NCI-H128 (cell line): ENCODE measurements at regions not wholly inside any gene's neighbourhood (a gene's known extent, or its start where the extent isn't known, plus 50 kb on each side); places are given as distances from the start of the nearest gene placed in this dataset.

ENCODE experiments used
- DNase-seq: peaks from one replicate; lab custom pipeline; 2025; ENCODE audit not compliant: unreplicated experiment; lab: John Stamatoyannopoulos, UW

- no peak for DNase-seq
Observed at GRCh38 chr7:91323626-91324158, 59.5 kb downstream of the FZD1 start.

- DNase-seq: no peak
Observed at GRCh38 chr7:91324663-91325062, 60.4 kb downstream of the FZD1 start.

GRCh38 chr7:91325726-91326125 is 61.5 kb downstream of the FZD1 start:
- no peak for DNase-seq

- DNase-seq: no peak
Observed at GRCh38 chr7:91326516-91327199, 62.4 kb downstream of the FZD1 start.

- DNase-seq: no peak
Observed at GRCh38 chr7:91327346-91327745, 63.1 kb downstream of the FZD1 start.

GRCh38 chr7:91329571-91329970 is 65.3 kb downstream of the FZD1 start:
- DNase-seq: no peak

- DNase-seq: no peak
Observed at GRCh38 chr7:91330191-91330808, 66.1 kb downstream of the FZD1 start.

- no peak for DNase-seq
Observed at GRCh38 chr7:91330866-91331265, 66.6 kb downstream of the FZD1 start.

GRCh38 chr7:91336106-91336505 is 71.9 kb downstream of the FZD1 start:
- DNase-seq: no peak

- DNase-seq: no peak
Observed at GRCh38 chr7:91338226-91339020, 74.2 kb downstream of the FZD1 start.

- DNase-seq: no peak
Observed at GRCh38 chr7:91342346-91342745, 78.1 kb downstream of the FZD1 start.

- DNase-seq: no peak
Observed at GRCh38 chr7:91343420-91343960, 79.3 kb downstream of the FZD1 start.

GRCh38 chr7:91343996-91344629 is 79.9 kb downstream of the FZD1 start:
- no peak for DNase-seq

- DNase-seq: no peak
Observed at GRCh38 chr7:91344911-91345310, 80.7 kb downstream of the FZD1 start.

- DNase-seq: no peak
Observed at GRCh38 chr7:91345449-91345848, 81.2 kb downstream of the FZD1 start.

GRCh38 chr7:91346426-91346825 is 82.2 kb downstream of the FZD1 start:
- no peak for DNase-seq

- no peak for DNase-seq
Observed at GRCh38 chr7:91347290-91347689, 83.1 kb downstream of the FZD1 start.

- no peak for DNase-seq
Observed at GRCh38 chr7:91348711-91349110, 84.5 kb downstream of the FZD1 start.

- DNase-seq: no peak
Observed at GRCh38 chr7:91351374-91351773, 87.1 kb downstream of the FZD1 start.

- no peak for DNase-seq
Observed at GRCh38 chr7:91352091-91352490, 87.9 kb downstream of the FZD1 start.

- no peak for DNase-seq
Observed at GRCh38 chr7:91353848-91354247, 89.6 kb downstream of the FZD1 start.
